Activated CD8-positive, alpha-beta T cell treated with anti-CD3 and anti-CD28 coated beads for 36 hours (primary cell): ENCODE measurements at regions not wholly inside any gene's neighbourhood (a gene's known extent, or its start where the extent isn't known, plus 50 kb on each side); places are given as distances from the start of the nearest gene placed in this dataset.

Source experiments
- ATAC-seq: fragments of 200-7000 bp; cut with Tn5 transposase; one replicate; pipeline ENCODE4 v1.10.0; 2021; ENCODE audit warnings: mild to moderate bottlenecking, moderate library complexity
- CTCF ChIA-PET: fragments of 350-600 bp; sonication (Branson Sonifier 250); formaldehyde crosslinking; loops from one replicate; lab custom pipeline; 2021; ENCODE audit warnings: antibody characterized with exemption; lab: Charles Lee
- POLR2A ChIA-PET: fragments of 350-600 bp; sonication (Branson Sonifier 250); formaldehyde crosslinking; loops from one replicate; lab custom pipeline; 2021; ENCODE audit warnings: antibody characterized with exemption; lab: Charles Lee
- DNase-seq: peaks from one replicate; pipeline ENCODE4 v3.0.0-alpha.2; 2020
- H3K27ac Mint-ChIP-seq: one replicate; pipeline ENCODE4 v1.8.0; 2021; ENCODE audit warnings: mild to moderate bottlenecking, mixed read lengths
- H3K27me3 Mint-ChIP-seq: one replicate; pipeline ENCODE4 v1.8.0; 2021; ENCODE audit warnings: mixed read lengths
- H3K36me3 Mint-ChIP-seq: one replicate; pipeline ENCODE4 v1.8.0; 2021; ENCODE audit warnings: low read depth, mixed read lengths
- H3K4me1 Mint-ChIP-seq: one replicate; pipeline ENCODE4 v1.8.0; 2021; ENCODE audit warnings: low read depth, mixed read lengths
- H3K4me3 Mint-ChIP-seq: one replicate; pipeline ENCODE4 v1.8.0; 2021; ENCODE audit warnings: mild to moderate bottlenecking, moderate library complexity, mixed read lengths
- H3K9me3 Mint-ChIP-seq: one replicate; pipeline ENCODE4 v1.8.0; 2021; ENCODE audit warnings: mixed read lengths
- intact Hi-C: fragments of 100-400 bp; cut with micrococcal nuclease; formaldehyde crosslinking; loops from one replicate; pipeline ENCODE4 v1.10.0; 2022
- TF ChIP-seq, protein P1 (sequence below): fragments of 200-600 bp; IDR thresholded peaks from one replicate; pipeline ENCODE4 v1.8.0; 2022; ENCODE audit warnings: antibody characterized with exemption, mild to moderate bottlenecking

DNA sequence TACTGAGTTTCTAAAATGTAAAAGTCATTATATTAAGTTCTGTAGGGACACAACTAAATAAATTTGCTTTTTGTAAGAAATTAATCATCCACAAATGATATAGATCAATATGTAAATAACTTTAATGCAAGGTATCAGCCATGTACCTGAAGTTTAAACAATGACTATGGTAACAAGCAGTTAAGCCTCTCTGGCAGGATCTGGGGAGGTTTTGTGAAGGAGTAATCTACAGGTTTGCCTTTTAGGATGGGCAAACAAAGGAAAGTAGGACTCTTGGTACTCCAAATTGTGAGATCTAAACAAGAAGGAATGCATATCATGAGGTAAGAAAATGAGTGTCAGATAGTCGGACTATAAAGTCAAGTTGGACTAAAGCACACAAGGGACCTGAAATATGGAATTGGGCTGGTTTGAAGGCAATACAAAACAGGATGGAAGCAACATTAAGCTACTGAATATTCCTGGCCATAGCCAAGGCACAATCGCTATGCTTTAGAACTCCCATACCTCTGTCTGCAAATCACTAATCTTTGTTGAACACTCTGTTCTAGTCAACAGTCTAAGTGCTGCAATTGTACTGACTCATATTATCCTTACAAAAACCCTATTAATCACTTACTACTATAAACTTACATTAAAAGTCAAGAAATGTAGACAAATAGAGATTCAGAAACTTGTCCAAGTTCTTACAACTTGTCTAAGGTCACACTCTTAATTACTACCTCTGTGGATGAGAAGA lies 412.8 kb downstream of the DIPK2A start:
- no peaks in the 10 kb centered on the region for H3K4me1 Mint-ChIP-seq
- CTCF ChIA-PET, result no interaction called here
- H3K36me3 Mint-ChIP-seq, result no peaks in the 10 kb centered on the region

DNA sequence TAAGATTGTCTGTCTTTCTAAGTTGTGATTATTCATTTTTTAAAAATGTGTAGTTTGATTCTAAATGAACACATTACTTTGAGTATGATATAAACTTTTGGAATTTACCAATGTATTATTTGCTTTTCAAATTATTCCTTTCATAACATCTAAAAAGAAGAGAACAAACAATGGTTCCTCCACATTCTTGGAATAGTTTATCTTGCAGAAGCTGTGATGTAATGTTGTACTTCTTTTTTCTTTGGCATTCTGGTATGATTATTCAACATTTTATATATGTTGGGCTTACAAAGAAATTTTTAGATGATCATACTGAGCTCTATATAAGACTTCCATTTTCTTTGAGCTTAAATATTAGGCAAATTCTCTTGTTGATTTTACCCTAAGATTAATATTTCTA lies 419.2 kb downstream of the DIPK2A start:
- intact Hi-C loops, result no loop called here
- ATAC-seq (no peak), DNase-seq (no peak)
- CTCF ChIA-PET, result no interaction called here
- TF ChIP-seq, protein P1, sequence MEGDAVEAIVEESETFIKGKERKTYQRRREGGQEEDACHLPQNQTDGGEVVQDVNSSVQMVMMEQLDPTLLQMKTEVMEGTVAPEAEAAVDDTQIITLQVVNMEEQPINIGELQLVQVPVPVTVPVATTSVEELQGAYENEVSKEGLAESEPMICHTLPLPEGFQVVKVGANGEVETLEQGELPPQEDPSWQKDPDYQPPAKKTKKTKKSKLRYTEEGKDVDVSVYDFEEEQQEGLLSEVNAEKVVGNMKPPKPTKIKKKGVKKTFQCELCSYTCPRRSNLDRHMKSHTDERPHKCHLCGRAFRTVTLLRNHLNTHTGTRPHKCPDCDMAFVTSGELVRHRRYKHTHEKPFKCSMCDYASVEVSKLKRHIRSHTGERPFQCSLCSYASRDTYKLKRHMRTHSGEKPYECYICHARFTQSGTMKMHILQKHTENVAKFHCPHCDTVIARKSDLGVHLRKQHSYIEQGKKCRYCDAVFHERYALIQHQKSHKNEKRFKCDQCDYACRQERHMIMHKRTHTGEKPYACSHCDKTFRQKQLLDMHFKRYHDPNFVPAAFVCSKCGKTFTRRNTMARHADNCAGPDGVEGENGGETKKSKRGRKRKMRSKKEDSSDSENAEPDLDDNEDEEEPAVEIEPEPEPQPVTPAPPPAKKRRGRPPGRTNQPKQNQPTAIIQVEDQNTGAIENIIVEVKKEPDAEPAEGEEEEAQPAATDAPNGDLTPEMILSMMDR, result no peak
- no peak overlapping the region for H3K4me3 Mint-ChIP-seq
- no peaks in the 10 kb centered on the region for H3K4me1 Mint-ChIP-seq
- H3K27me3 Mint-ChIP-seq, result no peaks in the 10 kb centered on the region
- H3K36me3 Mint-ChIP-seq, result no peaks in the 10 kb centered on the region
- no peaks in the 10 kb centered on the region for H3K9me3 Mint-ChIP-seq
- no peak overlapping the region for H3K27ac Mint-ChIP-seq
- POLR2A ChIA-PET, result no interaction called here

More for the DNA sequence above, 412.8 kb downstream of the DIPK2A start:
- DNase-seq (no peak), ATAC-seq (no peak)
- TF ChIP-seq, protein P1, result no peak
- POLR2A ChIA-PET, result no interaction called here
- no peak overlapping the region for H3K27ac Mint-ChIP-seq
- H3K27me3 Mint-ChIP-seq, result no peaks in the 10 kb centered on the region
- no peaks in the 10 kb centered on the region for H3K9me3 Mint-ChIP-seq
- intact Hi-C loops, result no loop called here
- H3K4me3 Mint-ChIP-seq, result no peak overlapping the region

DNA sequence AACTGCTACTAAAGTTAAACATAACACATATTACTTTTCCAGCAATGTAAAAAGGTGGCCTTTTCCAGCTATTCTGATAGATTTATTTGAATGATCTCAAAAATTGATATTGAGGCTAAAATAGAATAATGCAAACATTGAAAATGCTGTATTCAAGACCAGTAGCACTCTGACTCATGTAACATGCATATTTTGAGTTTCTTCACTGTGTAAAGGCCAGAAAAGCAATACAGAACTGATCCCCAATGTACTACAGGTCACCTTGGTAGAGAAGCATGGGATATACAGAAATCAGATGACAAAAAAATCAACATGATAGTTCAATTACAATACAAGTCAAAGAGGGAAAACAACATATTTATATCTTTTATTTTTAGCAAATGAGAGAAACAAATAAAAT lies 419.6 kb downstream of the DIPK2A start:
- H3K9me3 Mint-ChIP-seq, result no peaks in the 10 kb centered on the region
- POLR2A ChIA-PET, result no interaction called here
- no peak overlapping the region for H3K27ac Mint-ChIP-seq

DNA sequence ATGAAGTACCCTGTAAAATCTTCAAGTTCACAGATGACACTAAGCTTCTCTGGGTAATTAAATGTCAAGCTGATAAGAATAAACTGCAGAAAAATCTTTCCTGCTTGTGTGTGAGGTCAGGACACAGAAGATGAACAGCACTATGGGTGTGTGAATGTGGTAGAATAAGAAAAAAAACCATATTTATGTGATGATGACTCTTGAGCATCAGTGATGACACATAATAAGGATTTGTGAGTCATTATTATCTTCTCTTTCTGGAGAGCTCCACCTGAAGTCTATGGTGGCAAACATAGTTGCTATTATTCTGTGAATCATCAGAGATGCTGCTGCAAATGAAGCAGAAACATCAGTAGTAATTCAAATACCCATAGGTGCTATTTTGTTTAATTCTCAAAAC lies 422.4 kb downstream of the DIPK2A start:
- no peak overlapping the region for H3K4me3 Mint-ChIP-seq
- no peak overlapping the region for H3K27ac Mint-ChIP-seq
- DNase-seq (no peak), ATAC-seq (no peak)
- no peaks in the 10 kb centered on the region for H3K4me1 Mint-ChIP-seq
- H3K27me3 Mint-ChIP-seq, result no peaks in the 10 kb centered on the region
- TF ChIP-seq, protein P1, result no peak
- ChIA-PET CTCF (no interaction called here), POLR2A (no interaction called here)
- no peaks in the 10 kb centered on the region for H3K36me3 Mint-ChIP-seq
- peaks cover 8% of the 10 kb centered on the region for H3K9me3 Mint-ChIP-seq
- intact Hi-C loops, result no loop called here

More for the DNA sequence above, 419.6 kb downstream of the DIPK2A start:
- Mint-ChIP-seq H3K36me3 (no peaks in the 10 kb centered on the region), H3K4me1 (no peaks in the 10 kb centered on the region), H3K4me3 (no peak overlapping the region), H3K27me3 (no peaks in the 10 kb centered on the region)
- no peak for ATAC-seq
- TF ChIP-seq, protein P1, result no peak
- intact Hi-C loops, result no loop called here
- CTCF ChIA-PET, result no interaction called here
- DNase-seq, result no peak

DNA sequence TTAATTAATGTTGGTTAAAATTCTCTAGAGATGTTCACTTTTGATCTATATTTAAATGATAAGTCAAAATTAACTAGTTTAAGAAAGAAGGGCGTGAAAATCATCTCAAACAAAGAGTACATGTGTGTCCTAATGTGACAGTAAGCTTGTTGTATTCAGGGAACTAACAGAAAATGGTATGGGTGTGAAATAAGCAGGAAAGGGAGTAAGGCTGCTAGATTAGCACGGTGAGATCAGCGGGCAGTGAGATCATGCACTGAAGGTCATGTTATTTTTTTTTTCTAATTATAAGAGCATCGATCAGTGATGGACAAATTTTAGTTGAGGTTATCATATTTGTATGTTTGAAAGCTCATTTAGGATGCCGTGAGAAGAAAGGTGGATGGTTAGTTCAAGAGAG lies 430.8 kb downstream of the DIPK2A start:
- CTCF ChIA-PET, result interaction anchor here (0.7 kb wide), 1 partner anchor 135 kb away, joined by 4 read pairs; no protein-coding TSS in a partner anchor
- POLR2A ChIA-PET, result no interaction called here
- ATAC-seq (no peak), DNase-seq (no peak)
- no peaks in the 10 kb centered on the region for H3K4me1 Mint-ChIP-seq
- H3K9me3 Mint-ChIP-seq, result peaks cover 16% of the 10 kb centered on the region
- no peaks in the 10 kb centered on the region for H3K27me3 Mint-ChIP-seq
- H3K27ac Mint-ChIP-seq, result no peak overlapping the region
- H3K36me3 Mint-ChIP-seq, result no peaks in the 10 kb centered on the region
- H3K4me3 Mint-ChIP-seq, result no peak overlapping the region
- intact Hi-C loops, result no loop called here
- TF ChIP-seq, protein P1, result no peak
